ENCODE measurements at regions not wholly inside any gene's neighbourhood (a gene's known extent, or its start where the extent isn't known, plus 50 kb on each side); places are given as distances from the start of the nearest gene placed in this dataset.

- Histone ChIP-seq H3F3A (ENCODE audit: insufficient read depth) (no peaks in the 10 kb centered on the region), H2AFZ (ENCODE audit: low read depth, low read length, severe bottlenecking) (no peak overlapping the region), H3K27me3 (ENCODE audit: low read length) (no peaks in the 10 kb centered on the region), H3K9me2 (replicated peaks; ENCODE audit: insufficient read depth, low read length) (no peaks in the 10 kb centered on the region), H3K4me3 (ENCODE audit: insufficient read depth, low read length, poor library complexity, severe bottlenecking) (no peak overlapping the region), H3K36me3 (ENCODE audit: low read length) (no peaks in the 10 kb centered on the region), H3K4me2 (ENCODE audit: low read depth, low read length, poor library complexity, severe bottlenecking) (no peak overlapping the region), H4K20me1 (ENCODE audit: low read depth, low read length) (no peaks in the 10 kb centered on the region), H3K27ac (ENCODE audit: low read depth, low read length) (no peak overlapping the region), H3K9me3 (ENCODE audit: insufficient read depth, low read length) (no peaks in the 10 kb centered on the region), H3K79me2 (ENCODE audit: insufficient read depth, low read length) (no peaks in the 10 kb centered on the region), H3K9ac (ENCODE audit: low read length) (no peak overlapping the region)
- TF ChIP-seq CTCF (IDR thresholded peaks at IDR 0.05; ENCODE audit: insufficient read depth, low read length, poor library complexity, severe bottlenecking) (no peak), EZH2phosphoT487 (conservative IDR thresholded peaks at IDR 0.05; ENCODE audit: low read length) (no peak)
Observed at GRCh38 chr2:17086990-17087389, 421.4 kb upstream of the CYRIA start.

- H3K27me3 ChIP-seq (ENCODE audit: low read length) = no peaks in the 10 kb centered on the region
- H3K9me2 ChIP-seq (replicated peaks; ENCODE audit: insufficient read depth, low read length) = no peaks in the 10 kb centered on the region
- no peak overlapping the region for H3K4me3 ChIP-seq (ENCODE audit: insufficient read depth, low read length, poor library complexity, severe bottlenecking)
- H3K27ac ChIP-seq (ENCODE audit: low read depth, low read length) = no peak overlapping the region
- H3K79me2 ChIP-seq (ENCODE audit: insufficient read depth, low read length) = no peaks in the 10 kb centered on the region
- no peaks in the 10 kb centered on the region for H3K9me3 ChIP-seq (ENCODE audit: insufficient read depth, low read length)
- H2AFZ ChIP-seq (ENCODE audit: low read depth, low read length, severe bottlenecking) = no peak overlapping the region
- H4K20me1 ChIP-seq (ENCODE audit: low read depth, low read length) = no peaks in the 10 kb centered on the region
- H3K36me3 ChIP-seq (ENCODE audit: low read length) = no peaks in the 10 kb centered on the region
- no peak for TF ChIP-seq EZH2phosphoT487 (conservative IDR thresholded peaks at IDR 0.05; ENCODE audit: low read length)
- H3F3A ChIP-seq (ENCODE audit: insufficient read depth) = no peaks in the 10 kb centered on the region
- H3K9ac ChIP-seq (ENCODE audit: low read length) = no peak overlapping the region
- no peak overlapping the region for H3K4me2 ChIP-seq (ENCODE audit: low read depth, low read length, poor library complexity, severe bottlenecking)
Observed at GRCh38 chr2:17085546-17086202, 420.0 kb upstream of the CYRIA start.

GRCh38 chr2:17084877-17085276 is 419.2 kb upstream of the CYRIA start:
- no peak overlapping the region for H3K9ac ChIP-seq (ENCODE audit: low read length)
- no peaks in the 10 kb centered on the region for H3K79me2 ChIP-seq (ENCODE audit: insufficient read depth, low read length)
- no peaks in the 10 kb centered on the region for H3K9me2 ChIP-seq (replicated peaks; ENCODE audit: insufficient read depth, low read length)
- TF ChIP-seq EZH2phosphoT487 (conservative IDR thresholded peaks at IDR 0.05; ENCODE audit: low read length) (no peak), CTCF (IDR thresholded peaks at IDR 0.05; ENCODE audit: insufficient read depth, low read length, poor library complexity, severe bottlenecking) (no peak)
- H3K4me2 ChIP-seq (ENCODE audit: low read depth, low read length, poor library complexity, severe bottlenecking) = no peak overlapping the region
- H3K4me3 ChIP-seq (ENCODE audit: insufficient read depth, low read length, poor library complexity, severe bottlenecking) = no peak overlapping the region
- H3K9me3 ChIP-seq (ENCODE audit: insufficient read depth, low read length) = peaks cover 4% of the 10 kb centered on the region; the same call in 1 of the 2 replicates
- no peaks in the 10 kb centered on the region for H3F3A ChIP-seq (ENCODE audit: insufficient read depth)
- H4K20me1 ChIP-seq (ENCODE audit: low read depth, low read length) = no peaks in the 10 kb centered on the region
- no peaks in the 10 kb centered on the region for H3K36me3 ChIP-seq (ENCODE audit: low read length)
- no peak overlapping the region for H3K27ac ChIP-seq (ENCODE audit: low read depth, low read length)
- H2AFZ ChIP-seq (ENCODE audit: low read depth, low read length, severe bottlenecking) = no peak overlapping the region
- H3K27me3 ChIP-seq (ENCODE audit: low read length) = no peaks in the 10 kb centered on the region

- H3K4me2 ChIP-seq (ENCODE audit: low read depth, low read length, poor library complexity, severe bottlenecking) = no peak overlapping the region
- no peaks in the 10 kb centered on the region for H3F3A ChIP-seq (ENCODE audit: insufficient read depth)
- H3K9ac ChIP-seq (ENCODE audit: low read length) = no peak overlapping the region
- H2AFZ ChIP-seq (ENCODE audit: low read depth, low read length, severe bottlenecking) = no peak overlapping the region
- no peaks in the 10 kb centered on the region for H3K36me3 ChIP-seq (ENCODE audit: low read length)
- no peaks in the 10 kb centered on the region for H3K79me2 ChIP-seq (ENCODE audit: insufficient read depth, low read length)
- no peaks in the 10 kb centered on the region for H3K9me2 ChIP-seq (replicated peaks; ENCODE audit: insufficient read depth, low read length)
- no peaks in the 10 kb centered on the region for H3K27me3 ChIP-seq (ENCODE audit: low read length)
- no peak overlapping the region for H3K4me3 ChIP-seq (ENCODE audit: insufficient read depth, low read length, poor library complexity, severe bottlenecking)
- peaks cover 11% of the 10 kb centered on the region; the same call in 1 of the 2 replicates for H3K9me3 ChIP-seq (ENCODE audit: insufficient read depth, low read length)
- TF ChIP-seq EZH2phosphoT487 (conservative IDR thresholded peaks at IDR 0.05; ENCODE audit: low read length) = no peak
- TF ChIP-seq CTCF (IDR thresholded peaks at IDR 0.05; ENCODE audit: insufficient read depth, low read length, poor library complexity, severe bottlenecking) = no peak
- H3K27ac ChIP-seq (ENCODE audit: low read depth, low read length) = no peak overlapping the region
- H4K20me1 ChIP-seq (ENCODE audit: low read depth, low read length) = no peaks in the 10 kb centered on the region
Observed at GRCh38 chr2:17083902-17084301, 418.3 kb upstream of the CYRIA start.

Measured in SU-DHL-6 (cell line).